DND-41 (cell line): ENCODE measurements at regions not wholly inside any gene's neighbourhood (a gene's known extent, or its start where the extent isn't known, plus 50 kb on each side); places are given as distances from the start of the nearest gene placed in this dataset.

ENCODE experiments used
- ATAC-seq: fragments of 200-7000 bp; cut with Tn5 transposase; 3 replicates; pipeline ENCODE4 v1.9.1; 2021; ENCODE audit warnings: low read depth; ENCODE audit not compliant: insufficient read depth
- DNase-seq: peaks from one replicate; pipeline ENCODE4 v3.0.0-alpha.2; 2020
- H2AFZ ChIP-seq: 2 replicates; pipeline ENCODE4 v1.6.0; 2012; ENCODE audit warnings: low read depth, low read length
- H3K27ac ChIP-seq: 2 replicates; pipeline ENCODE4 v1.5.1; 2012; ENCODE audit warnings: low read length, inconsistent platforms
- H3K27me3 ChIP-seq: fragments of 200-600 bp; sonication (generic); 2 replicates; pipeline ENCODE4 v1.6.0; 2012; ENCODE audit warnings: low read length, mild to moderate bottlenecking, inconsistent platforms; ENCODE audit not compliant: insufficient read depth, poor library complexity
- H3K36me3 ChIP-seq: 2 replicates; pipeline ENCODE4 v1.5.1; 2012; ENCODE audit warnings: low read length, inconsistent platforms; ENCODE audit not compliant: insufficient read depth
- H3K4me1 ChIP-seq: 2 replicates; pipeline ENCODE4 v1.5.1; 2012; ENCODE audit warnings: mild to moderate bottlenecking, low read length; ENCODE audit not compliant: insufficient read depth
- H3K4me2 ChIP-seq: 2 replicates; pipeline ENCODE4 v1.6.0; 2012; ENCODE audit warnings: mild to moderate bottlenecking, moderate library complexity, low read length, inconsistent platforms; ENCODE audit not compliant: insufficient read depth
- H3K4me3 ChIP-seq, 2 experiments: fragments of 200-600 bp in 1 of 2; shearing (Covaris generic) in 1 of 2; 2 replicates each; pipeline ENCODE4 v1.5.1; 2012 to 2016; ENCODE audit warnings: inconsistent platforms in 2 of 2, low read length in 2 of 2, mild to moderate bottlenecking in 2 of 2, low read depth in 1 of 2, moderate library complexity in 1 of 2
- H3K79me2 ChIP-seq: 2 replicates; pipeline ENCODE4 v1.6.0; 2012; ENCODE audit warnings: low read length, inconsistent platforms; ENCODE audit not compliant: insufficient read depth
- H3K9ac ChIP-seq: 2 replicates; pipeline ENCODE4 v1.6.0; 2012; ENCODE audit warnings: low read depth, mild to moderate bottlenecking, inconsistent platforms, low read length, moderate library complexity
- H3K9me3 ChIP-seq: 2 replicates; pipeline ENCODE4 v1.5.1; 2012; ENCODE audit warnings: low read length, moderate library complexity, mild to moderate bottlenecking, inconsistent platforms; ENCODE audit not compliant: insufficient read depth, severe bottlenecking
- H4K20me1 ChIP-seq: 2 replicates; pipeline ENCODE4 v1.6.0; 2012; ENCODE audit warnings: low read length; ENCODE audit not compliant: insufficient read depth
- CTCF ChIP-seq: IDR thresholded peaks from 2 replicates; pipeline ENCODE4 v1.5.1; 2012; ENCODE audit warnings: borderline replicate concordance, low read length, moderate library complexity, mild to moderate bottlenecking; ENCODE audit not compliant: poor library complexity, severe bottlenecking; ENCODE audit errors: extremely low read depth
- EZH2 ChIP-seq: IDR thresholded peaks from 3 replicates; pipeline ENCODE4 v1.6.1; 2012; ENCODE audit warnings: borderline replicate concordance, low read depth, mild to moderate bottlenecking, moderate library complexity, low read length, inconsistent platforms; ENCODE audit not compliant: severe bottlenecking

DNA sequence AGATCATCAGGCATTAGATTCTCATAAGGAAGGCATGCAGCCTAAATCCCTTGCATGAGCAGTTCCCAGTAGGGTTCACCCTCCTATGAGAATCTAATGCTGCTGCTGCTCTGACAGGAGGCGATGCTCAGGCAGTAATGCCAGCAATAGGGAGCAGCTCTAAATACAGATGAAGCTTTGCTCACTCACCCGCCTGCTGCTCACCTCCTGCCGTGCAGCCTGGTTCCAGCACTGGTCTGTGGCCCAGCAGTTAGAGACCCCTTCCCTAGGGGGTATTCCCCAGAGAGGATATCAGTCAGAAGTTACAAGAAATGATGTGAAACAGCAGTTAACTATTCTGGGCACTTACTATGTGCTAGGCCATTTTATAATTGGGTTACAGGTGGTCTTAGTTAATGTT, 226.0 kb downstream of the KCNJ3 start:
- no peaks in the 10 kb centered on the region for H3K4me1 ChIP-seq
- no peak for DNase-seq
- no peaks in the 10 kb centered on the region for H3K27me3 ChIP-seq
- no peak overlapping the region for H3K4me2 ChIP-seq
- H3K9ac ChIP-seq, result no peak overlapping the region
- no peak for TF ChIP-seq CTCF
- no peak for TF ChIP-seq EZH2
- no peak overlapping the region for H2AFZ ChIP-seq
- H3K79me2 ChIP-seq, result no peaks in the 10 kb centered on the region
- H4K20me1 ChIP-seq, result no peaks in the 10 kb centered on the region
- no peak for ATAC-seq
- H3K4me3 ChIP-seq, result no peak overlapping the region
- no peak overlapping the region for H3K27ac ChIP-seq
- no peaks in the 10 kb centered on the region for H3K36me3 ChIP-seq
- no peaks in the 10 kb centered on the region for H3K9me3 ChIP-seq

GRCh38 chr2:154914561-154914960, 216.1 kb downstream of the KCNJ3 start:
- Histone ChIP-seq H3K4me2 (no peak overlapping the region), H3K27ac (no peak overlapping the region)
- no peak for ATAC-seq

GRCh38 chr2:154912215-154912614, 213.7 kb downstream of the KCNJ3 start:
- TF ChIP-seq EZH2 (no peak), CTCF (no peak)
- Histone ChIP-seq H3K4me3 (no peak overlapping the region), H3K79me2 (no peaks in the 10 kb centered on the region), H3K4me2 (no peak overlapping the region), H3K9me3 (no peaks in the 10 kb centered on the region), H3K4me1 (no peaks in the 10 kb centered on the region), H3K36me3 (no peaks in the 10 kb centered on the region), H4K20me1 (no peaks in the 10 kb centered on the region), H2AFZ (no peak overlapping the region), H3K27me3 (no peaks in the 10 kb centered on the region), H3K27ac (no peak overlapping the region), H3K9ac (no peak overlapping the region)
- ATAC-seq (no peak), DNase-seq (no peak)

More at GRCh38 chr2:154914561-154914960, 216.1 kb downstream of the KCNJ3 start:
- Histone ChIP-seq H4K20me1 (no peaks in the 10 kb centered on the region), H3K36me3 (no peaks in the 10 kb centered on the region), H3K9me3 (no peaks in the 10 kb centered on the region), H3K4me1 (no peaks in the 10 kb centered on the region), H3K27me3 (no peaks in the 10 kb centered on the region), H2AFZ (no peak overlapping the region), H3K4me3 (no peak overlapping the region), H3K9ac (no peak overlapping the region), H3K79me2 (no peaks in the 10 kb centered on the region)
- DNase-seq, result no peak
- TF ChIP-seq CTCF (no peak), EZH2 (no peak)

- no peaks in the 10 kb centered on the region for H3K36me3 ChIP-seq
- H3K4me3 ChIP-seq, result no peak overlapping the region
- H3K27me3 ChIP-seq, result no peaks in the 10 kb centered on the region
- TF ChIP-seq CTCF, result no peak
- no peak for DNase-seq
- ATAC-seq, result no peak
- no peaks in the 10 kb centered on the region for H3K9me3 ChIP-seq
- H3K4me1 ChIP-seq, result no peaks in the 10 kb centered on the region
- H3K27ac ChIP-seq, result no peak overlapping the region
- no peaks in the 10 kb centered on the region for H3K79me2 ChIP-seq
- no peak overlapping the region for H3K9ac ChIP-seq
- H3K4me2 ChIP-seq, result no peak overlapping the region
- no peak overlapping the region for H2AFZ ChIP-seq
- no peaks in the 10 kb centered on the region for H4K20me1 ChIP-seq
These were observed 213.2 kb downstream of the KCNJ3 start for GRCh38 chr2:154911729-154912128.
